NCI-H82 (cell line): ENCODE measurements at regions not wholly inside any gene's neighbourhood (a gene's known extent, or its start where the extent isn't known, plus 50 kb on each side); places are given as distances from the start of the nearest gene placed in this dataset.
"Not testable (repeated sequence)": the region's sequence is repeated elsewhere in the genome, so short reads cannot be mapped to it uniquely, and the experiment has no call there.

ENCODE experiments used
- DNase-seq: peaks from one replicate; lab custom pipeline; 2025; lab: John Stamatoyannopoulos, UW

- no peak for DNase-seq
Observed at GRCh38 chr3:65303431-65303830, 615.6 kb upstream of the ADAMTS9 start.

DNA sequence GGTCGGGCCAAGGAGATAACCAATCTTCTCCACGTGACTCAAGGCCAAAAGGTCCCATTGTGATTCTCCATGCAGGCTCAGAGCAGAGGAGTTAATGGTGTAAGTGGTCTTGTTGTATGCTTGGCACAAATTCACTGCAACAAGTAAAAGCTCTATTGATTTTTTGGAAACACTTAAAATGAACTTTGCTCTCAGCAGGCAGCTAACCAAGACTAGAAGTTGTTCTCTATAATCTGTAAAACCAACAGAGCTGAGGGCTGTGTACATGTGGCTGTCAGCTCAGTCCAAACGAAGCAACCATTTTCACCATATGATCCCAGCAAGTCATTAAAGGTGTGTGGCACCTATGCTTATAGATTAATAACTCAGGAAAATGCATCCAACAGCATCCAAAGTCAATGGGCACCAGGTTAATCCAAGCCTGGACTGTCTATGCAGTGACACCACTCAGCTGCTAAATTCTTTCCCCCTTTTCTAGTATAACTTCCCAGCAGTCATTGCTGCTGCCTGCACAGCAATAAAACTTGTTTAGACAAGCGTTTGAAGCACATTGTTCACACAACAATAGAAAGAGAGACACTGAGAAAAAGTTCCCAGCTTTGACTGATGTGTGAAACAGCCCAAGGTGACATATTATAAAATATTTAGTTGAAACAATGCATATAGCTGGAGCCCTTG, 603.8 kb upstream of the ADAMTS9 start:
- no peak for DNase-seq

GRCh38 chr3:65288776-65289175, 601.0 kb upstream of the ADAMTS9 start:
- DNase-seq = no peak

DNA sequence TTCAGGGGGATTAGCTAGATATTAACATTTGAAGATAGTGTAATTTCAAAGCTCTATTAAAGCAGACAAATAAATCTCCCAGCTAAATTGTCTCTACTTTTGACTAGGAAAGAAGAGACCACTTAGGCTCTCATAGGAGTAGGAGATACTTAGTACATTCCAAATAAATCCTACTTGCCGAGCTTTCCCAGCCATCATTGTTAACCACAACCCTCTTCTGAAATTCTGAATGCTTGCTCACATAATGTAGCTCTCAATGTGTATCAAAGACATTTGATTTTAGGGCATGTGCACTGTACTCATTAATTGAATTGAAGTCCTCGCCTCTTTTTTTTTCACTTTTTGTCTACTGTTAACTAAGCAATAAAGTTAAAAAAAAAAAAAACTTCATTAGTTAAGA, 598.2 kb upstream of the ADAMTS9 start:
- DNase-seq = no peak

DNA sequence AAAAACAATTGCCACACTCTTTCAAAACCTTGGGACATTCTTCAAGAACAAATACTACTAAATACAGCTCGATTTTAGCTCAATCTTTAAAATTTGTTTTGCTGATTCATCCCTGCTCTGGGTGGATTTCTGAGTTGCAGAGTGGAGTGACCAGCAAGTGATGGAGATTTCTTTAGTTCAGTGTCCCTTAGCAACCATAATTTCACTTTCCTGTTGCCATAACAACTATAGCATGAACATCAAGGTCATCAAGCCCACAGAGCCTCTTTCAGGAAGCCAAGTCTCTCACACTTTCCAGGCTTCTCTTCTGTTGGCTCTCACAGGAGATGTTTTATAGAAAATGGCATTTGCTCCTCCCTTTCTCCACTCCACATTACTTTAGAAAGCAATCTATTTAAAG, 597.2 kb upstream of the ADAMTS9 start:
- DNase-seq = no peak

DNA sequence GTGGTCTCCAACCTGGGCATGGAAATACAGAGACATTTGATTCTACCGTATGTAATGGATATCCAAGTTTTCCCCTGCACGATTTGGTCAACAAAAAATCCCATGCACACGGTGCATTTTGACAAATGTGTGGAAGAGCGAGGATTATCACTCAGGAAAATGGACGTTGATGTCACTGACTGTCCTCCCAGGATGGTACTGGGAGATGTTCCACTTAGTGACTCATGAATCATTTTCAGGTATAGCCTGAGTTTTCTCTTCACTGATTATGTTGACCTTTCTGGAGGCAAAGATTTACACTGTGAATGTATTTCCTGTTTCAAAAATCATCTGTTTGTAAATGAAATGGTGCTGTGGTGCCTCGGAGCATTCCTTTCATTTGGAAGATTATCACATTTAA, 596.7 kb upstream of the ADAMTS9 start:
- no peak for DNase-seq

GRCh38 chr3:65279225-65279782, 591.5 kb upstream of the ADAMTS9 start:
- no peak for DNase-seq

DNA sequence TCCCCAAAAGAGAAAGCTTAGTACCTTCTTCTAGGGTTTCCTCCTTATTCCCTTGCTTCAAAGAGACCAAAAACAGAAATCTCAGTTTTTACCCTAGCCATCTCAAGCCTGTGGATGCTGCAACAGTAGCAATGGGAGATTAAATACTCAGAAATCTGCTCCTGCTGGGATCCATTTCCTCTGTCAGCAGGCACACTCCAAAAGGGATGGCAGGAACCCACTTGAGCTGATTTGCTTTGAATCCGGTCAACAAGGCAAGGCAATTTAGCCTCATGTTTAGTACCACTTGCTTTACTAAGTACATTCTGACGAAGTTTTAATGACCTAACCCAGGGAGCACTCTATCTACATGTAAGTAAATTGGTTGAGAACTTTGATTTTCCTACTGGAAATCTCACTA, 590.0 kb upstream of the ADAMTS9 start:
- peak; percentile 6 for DNase-seq

DNA sequence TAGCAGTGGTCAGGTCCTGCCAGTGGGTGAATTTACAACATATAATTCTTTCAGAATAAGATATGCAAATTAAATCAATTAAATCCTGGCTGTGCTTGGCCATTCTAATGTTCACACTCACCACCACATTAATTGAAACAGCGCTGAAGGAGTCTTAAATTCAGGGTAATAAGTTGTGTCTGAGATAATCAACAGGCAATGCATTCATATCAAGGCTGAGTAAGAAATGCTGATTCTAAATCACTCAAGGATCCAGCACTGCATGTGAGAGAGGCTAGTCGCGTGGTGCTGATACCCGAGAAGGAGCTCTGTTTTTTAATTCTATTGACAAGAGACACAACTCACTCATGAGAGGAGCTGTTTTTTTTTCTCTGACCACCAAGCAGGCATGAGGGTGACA, 588.8 kb upstream of the ADAMTS9 start:
- no peak for DNase-seq

DNA sequence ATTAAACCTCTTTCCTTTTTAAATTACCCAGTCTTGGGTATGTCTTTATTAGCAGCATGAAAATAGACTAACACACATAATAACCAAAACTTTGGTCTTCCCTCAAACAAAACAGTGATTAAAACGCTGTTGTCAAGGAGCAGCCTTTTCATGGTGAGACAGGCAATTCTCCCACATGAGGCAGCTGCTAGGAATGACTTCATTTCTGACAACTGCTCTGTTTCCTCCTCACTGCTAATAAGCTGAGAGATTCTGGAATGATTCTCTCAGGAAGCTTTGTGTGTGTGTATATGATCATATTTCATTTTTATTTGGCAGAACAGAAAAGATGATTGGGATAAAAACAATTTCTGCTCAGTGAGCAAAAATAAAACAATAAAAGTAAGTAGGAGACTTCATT, 580.6 kb upstream of the ADAMTS9 start:
- DNase-seq = no peak

- DNase-seq = peak; percentile 37
Observed at GRCh38 chr3:65265942-65266590, 578.3 kb upstream of the ADAMTS9 start.

GRCh38 chr3:65265511-65265910, 577.7 kb upstream of the ADAMTS9 start:
- no peak for DNase-seq

DNA sequence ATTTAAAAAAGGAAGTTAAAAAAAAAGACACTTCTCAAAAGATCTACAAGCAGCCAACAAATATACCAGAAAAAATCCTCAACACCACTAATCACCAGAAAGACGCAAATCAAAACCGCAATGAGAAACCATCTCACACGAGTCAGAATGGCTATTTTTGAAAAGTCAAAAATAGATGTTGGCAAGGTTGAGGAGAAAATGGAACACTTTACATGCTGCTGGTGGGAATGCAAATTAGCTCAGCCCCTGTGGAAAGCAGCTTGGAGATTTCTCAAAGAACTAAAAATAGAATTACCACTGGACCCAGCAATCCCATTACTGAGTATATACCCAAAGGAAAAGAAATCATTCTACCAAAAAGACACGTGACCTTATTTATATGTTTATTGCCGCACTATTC, 574.7 kb upstream of the ADAMTS9 start:
- DNase-seq = no peak

- DNase-seq = no peak
Observed at GRCh38 chr3:65259946-65260345, 572.1 kb upstream of the ADAMTS9 start.

DNA sequence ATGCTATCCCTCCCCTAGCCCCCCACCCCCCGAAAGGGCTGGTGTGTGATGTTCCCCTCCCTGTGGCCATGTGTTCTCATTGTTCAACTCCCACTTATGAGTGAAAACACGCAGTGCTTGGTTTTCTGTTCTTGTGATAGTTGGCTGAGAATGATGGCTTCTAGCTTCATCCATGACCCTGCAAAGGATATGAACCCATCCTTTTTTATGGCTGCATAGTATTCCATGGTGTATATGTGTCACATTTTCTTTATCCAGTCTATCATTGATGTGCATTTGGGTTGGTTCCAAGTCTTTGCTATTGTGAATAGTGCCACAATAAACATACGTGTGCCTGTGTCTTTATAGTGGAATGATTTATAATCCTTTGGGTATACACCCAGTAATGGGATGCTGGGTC, 565.1 kb upstream of the ADAMTS9 start:
- DNase-seq = not testable (repeated sequence)

GRCh38 chr3:65252266-65252665, 564.5 kb upstream of the ADAMTS9 start:
- DNase-seq = no peak

DNA sequence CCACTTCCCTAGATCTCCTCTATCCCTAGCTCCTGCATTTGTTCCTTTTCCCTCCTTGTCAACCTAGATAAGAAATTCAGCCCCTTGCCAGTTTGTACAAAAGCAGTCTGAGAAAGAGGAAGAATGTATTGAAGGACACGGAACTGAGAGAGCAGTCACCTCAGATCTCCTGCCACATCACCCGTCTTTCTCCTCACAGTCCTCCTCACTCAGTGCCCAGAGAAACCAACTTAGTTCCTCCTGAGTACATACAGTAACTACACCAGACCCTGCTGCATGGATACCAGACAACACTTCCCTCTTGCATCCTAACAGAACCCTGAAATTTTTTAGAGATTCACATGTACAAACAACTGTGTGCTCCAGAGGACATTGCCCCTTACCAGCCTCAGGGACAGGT, 563.6 kb upstream of the ADAMTS9 start:
- DNase-seq = no peak

GRCh38 chr3:65246561-65246960, 558.8 kb upstream of the ADAMTS9 start:
- peak; percentile 15 for DNase-seq

- DNase-seq = no peak
Observed at GRCh38 chr3:65245133-65246063, 557.6 kb upstream of the ADAMTS9 start.

GRCh38 chr3:65240366-65240765, 552.6 kb upstream of the ADAMTS9 start:
- no peak for DNase-seq

GRCh38 chr3:65238652-65239051, 550.9 kb upstream of the ADAMTS9 start:
- DNase-seq = no peak

DNA sequence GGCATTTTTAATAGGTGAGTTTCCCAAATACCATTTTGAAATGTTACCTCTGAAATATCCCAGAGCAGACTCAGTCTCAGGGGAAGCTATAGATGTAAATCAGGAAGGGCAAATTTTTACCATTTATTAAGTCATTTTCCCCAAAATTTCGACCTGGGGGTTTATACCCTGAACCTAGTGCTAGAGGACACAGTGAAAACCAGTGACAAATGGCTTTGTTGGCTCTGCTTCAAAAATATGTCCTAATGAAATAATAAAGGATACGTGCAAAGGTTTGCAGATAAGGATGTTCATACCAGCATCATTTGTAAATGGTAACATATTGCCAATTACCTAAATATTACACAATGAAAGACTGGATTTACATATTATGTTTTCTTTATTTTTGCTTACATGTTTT, 546.7 kb upstream of the ADAMTS9 start:
- no peak for DNase-seq

GRCh38 chr3:65233561-65233960, 545.8 kb upstream of the ADAMTS9 start:
- DNase-seq = no peak
